HG03280 (cell line): ENCODE measurements at regions not wholly inside any gene's neighbourhood (a gene's known extent, or its start where the extent isn't known, plus 50 kb on each side); places are given as distances from the start of the nearest gene placed in this dataset.

Experiments used
- ATAC-seq: cut with Tn5 transposase; IDR thresholded peaks from one replicate; pipeline ENCODE4 v1.9.1; 2021; ENCODE audit warnings: mild to moderate bottlenecking, moderate library complexity; ENCODE audit not compliant: unreplicated experiment

DNA sequence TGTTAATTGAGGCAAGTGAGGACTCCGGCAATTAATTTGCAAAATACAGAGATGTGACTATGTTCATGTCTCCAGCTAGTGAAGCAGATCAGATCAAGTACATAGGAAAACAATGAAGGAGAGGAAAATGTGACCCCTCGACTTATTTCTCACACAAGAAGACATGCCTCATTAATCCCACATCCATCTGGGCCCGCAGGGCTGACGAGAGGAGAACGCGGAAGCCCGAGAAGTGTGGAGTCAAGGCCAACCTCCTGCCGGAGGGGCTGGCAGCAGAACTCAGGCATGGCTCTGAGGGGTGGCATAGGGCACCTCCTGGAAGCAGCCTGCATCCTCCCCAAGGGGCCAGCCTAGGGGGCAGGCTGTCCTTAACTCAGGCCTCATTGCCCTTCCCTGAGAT lies 54.4 kb downstream of the ZNF503 start:
- no peak for ATAC-seq

DNA sequence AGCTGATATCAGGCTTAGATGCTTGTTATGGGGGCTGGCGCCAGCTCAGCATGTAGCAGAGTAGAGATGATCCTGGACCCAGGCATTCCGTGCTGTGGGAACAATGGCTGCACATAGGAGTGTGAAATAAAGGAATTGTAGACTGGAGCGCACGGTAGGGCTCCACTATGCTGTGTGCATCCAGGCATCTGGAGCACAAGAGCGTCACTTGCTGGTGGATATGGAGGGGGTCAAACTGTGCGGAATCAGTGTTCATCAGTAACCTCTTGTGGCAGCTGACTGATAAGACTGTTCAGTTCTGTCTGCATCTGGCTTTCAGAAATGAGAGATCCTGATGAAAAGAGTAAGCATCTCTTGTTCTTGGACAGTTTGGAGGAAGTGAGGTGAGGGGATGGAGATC lies 55.8 kb downstream of the ZNF503 start:
- no peak for ATAC-seq

DNA sequence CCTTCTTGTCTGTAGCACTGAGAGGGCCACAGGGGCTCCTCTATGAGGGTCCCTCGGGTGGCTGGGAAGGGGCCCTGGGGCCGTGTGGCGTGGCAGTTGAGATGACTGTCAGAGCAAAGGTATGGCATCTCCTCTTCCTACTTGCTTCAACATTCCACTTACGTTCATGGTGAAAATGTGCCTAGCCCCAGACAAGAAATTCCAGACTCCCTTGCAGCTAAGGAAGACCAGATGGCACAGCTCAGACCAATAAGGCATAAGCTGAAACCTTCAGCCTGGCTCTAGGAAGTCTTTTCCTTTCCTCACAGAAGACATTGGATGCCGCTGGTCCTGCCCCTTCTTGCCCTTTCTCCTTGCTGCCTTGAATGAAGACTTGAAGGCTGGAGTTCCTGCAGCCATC lies 57.4 kb downstream of the ZNF503 start:
- ATAC-seq: no peak

DNA sequence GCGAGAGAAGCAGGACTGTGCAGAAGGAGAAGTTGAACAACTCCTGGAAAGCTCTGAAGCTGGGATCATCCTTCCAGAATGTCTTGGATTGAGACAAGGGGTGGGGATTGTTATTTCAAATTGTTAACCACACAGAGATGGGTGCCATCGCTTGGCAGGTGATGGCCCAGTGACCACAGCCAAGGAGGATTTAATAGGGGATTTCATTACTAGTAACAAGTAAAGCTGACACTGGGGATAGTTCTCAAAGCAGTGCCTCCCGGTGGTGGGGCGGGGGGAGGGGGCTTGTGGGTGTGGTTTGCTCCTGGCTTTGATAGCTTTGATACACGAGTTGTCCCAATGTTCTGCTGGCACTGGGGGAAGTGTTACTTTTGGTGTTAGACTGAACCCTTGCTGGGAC lies 59.2 kb downstream of the ZNF503 start:
- no peak for ATAC-seq

DNA sequence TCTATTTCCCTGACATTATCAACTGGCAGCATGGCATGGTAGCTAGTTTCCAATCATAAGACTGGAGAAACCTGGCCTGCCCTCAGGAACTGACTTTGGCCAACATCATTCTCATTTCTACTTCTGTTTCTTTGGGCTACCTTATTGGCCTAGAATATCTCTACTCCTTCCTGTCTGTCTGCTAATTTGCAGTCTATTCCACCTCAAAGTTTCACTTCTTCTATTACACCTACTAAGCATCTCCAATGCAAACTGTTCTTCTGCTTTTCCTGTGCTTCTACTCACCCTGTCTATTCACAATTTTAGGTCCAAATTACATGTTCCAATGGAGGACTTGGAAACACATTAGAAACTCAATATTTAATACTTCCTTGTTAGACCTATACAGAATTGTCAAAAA lies 65.6 kb downstream of the ZNF503 start:
- ATAC-seq: peak; percentile 81

DNA sequence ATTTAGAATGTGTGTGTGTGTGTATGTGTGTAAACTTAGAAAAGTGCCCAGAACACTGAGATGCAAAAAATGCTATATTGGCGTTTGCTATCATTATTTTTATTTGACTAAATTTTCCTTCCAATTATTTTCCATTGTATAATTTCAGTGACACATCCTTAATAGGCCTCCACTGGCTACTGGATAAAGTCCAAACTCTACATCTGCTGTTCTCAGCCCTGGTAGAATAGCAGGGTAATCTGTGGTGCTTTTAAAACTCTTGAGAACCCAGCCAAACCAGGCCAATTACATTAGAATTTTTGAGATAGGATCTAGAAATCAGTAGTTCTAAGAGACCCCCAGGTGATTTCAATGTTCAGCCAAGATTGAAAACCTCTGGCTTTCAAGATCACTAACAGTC lies 66.4 kb downstream of the ZNF503 start:
- no peak for ATAC-seq

DNA sequence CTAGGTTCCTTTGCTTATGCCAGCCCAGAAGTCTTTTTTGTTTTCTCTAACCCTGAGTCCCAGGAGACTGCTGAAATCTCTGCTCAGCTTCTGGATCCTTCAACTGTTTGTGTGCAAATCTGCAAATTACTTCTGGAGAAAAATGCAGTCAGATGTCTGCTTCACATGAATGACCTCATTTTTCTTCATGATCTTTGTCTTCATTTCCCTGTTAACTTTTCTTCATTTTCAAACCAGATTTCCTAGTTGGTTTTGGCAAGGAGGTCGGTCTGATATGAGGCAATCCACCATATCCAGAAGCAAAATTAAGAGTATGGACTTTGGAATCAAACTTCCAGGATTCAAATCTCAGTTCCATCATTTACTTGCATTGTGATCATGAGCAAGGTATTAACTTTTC lies 66.8 kb downstream of the ZNF503 start:
- no peak for ATAC-seq

DNA sequence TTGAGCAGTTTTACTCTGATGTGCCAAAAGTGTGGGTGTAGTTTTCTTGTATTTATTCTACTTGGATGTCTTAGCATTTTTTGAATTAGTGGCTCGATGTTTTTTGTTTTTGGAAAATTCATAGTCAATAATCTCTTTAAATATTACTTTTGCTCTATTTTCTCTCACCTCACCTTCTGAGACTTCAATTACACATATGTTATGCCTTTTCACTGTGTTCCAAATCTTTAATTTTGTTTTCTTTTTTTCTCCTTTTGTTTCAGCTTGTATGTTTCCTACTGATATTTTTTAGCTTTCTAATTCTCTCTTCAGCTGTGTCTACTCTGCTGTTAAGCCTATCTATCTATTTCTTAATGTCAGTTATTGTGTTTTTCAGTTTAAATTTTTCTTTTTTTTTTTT lies 69.5 kb downstream of the ZNF503 start:
- ATAC-seq: no peak

DNA sequence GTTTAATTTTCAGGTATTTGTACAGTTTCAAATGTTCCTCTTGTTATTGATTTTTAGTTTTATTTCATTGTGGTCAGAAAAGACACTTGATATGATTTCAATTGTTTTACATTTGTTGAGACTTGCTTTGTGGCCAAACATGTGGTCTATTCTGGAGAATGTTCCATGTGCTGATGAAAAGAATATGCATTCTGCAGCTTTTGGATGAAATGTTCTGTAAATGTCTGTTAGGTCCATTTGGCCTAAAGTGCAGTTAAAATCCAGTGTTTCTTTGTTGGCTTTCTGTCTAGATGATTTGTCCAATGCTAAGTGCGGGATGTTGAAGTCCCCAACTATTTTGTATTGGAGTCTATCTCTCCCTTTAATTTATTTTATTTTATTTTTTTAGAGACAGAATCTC lies 70.5 kb downstream of the ZNF503 start:
- no peak for ATAC-seq

DNA sequence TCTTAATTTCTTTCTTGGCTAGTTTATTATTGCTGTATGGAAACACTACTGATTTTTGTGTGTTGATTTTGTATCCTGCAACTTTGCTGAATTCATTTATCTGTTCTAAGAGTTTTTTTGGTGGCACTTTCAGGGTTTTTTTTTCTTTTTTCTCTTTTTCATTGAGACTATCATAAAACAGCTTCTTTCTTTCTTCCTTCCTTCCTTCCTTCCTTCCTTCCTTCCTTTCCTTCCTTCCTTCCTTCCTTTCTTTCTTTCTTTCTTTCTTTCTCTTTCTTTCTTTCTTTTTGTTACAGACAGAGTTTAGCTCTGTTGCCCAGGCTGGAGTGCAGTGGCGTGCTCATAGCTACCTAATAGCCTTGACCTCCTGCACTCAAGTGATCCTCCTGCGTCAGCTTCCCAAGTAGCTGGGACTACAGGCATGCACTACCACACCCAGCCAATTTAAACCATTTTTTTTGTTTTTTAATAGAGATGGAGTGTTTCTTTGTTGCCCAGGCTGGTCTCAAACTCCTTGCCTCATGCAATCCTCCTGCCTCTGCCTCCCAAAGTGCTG lies 72.3 kb downstream of the ZNF503 start:
- no peak for ATAC-seq

DNA sequence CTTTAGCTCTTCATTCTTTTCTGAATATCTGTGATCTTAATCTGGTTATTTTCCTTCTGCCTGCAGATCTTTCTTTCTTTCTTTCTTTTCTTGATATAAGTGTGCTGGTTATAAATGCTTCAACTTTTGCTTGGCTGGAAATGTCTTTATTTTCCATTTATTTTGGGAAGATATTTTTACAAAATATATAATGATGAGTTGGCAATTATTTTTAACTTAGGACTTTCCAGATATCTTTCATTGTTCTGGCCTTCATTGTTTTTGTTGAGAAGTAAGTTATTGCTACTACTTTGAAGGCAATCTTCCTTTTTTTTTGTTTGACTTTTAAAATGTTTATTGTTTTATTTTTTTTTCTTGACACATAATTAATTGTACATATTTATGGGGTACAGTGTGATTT lies 75.3 kb downstream of the ZNF503 start:
- ATAC-seq: no peak

DNA sequence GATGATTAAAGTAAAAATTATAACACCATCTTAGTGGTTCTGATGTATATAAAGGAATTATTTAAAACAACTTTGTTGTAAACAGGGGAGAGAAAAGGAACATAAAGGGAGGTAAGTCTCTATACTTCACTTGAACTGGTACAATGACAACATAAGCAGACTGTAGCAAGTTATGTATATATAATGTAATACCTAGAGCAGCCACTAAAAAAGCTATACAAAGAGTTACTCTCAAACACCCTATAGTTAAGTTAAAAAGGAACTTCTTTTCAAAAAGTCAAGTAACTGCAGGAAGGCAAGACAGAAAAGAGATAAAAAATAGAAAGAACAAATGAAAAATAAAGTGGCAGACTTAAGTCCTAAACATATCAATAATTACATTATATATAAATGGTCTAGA lies 82.3 kb downstream of the ZNF503 start:
- no peak for ATAC-seq

DNA sequence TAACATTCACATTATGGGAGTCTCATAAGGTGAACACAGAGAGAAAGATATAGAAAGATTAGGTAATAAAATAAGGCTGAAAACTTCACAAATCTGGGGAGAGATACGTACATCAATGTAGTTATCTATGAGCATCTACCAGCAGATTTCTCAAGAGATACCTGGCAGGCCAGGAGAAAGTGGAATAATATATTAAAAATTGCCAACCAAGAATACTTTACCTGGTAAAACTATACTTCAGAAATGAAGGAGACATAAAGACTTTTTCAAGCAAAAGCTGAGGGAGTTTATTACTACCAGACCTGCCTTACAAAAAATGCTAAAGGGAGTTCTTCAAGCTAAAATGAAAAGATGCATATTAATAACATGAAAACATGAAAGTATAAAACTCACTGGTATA lies 78.8 kb upstream of the COMTD1 start:
- ATAC-seq: no peak

DNA sequence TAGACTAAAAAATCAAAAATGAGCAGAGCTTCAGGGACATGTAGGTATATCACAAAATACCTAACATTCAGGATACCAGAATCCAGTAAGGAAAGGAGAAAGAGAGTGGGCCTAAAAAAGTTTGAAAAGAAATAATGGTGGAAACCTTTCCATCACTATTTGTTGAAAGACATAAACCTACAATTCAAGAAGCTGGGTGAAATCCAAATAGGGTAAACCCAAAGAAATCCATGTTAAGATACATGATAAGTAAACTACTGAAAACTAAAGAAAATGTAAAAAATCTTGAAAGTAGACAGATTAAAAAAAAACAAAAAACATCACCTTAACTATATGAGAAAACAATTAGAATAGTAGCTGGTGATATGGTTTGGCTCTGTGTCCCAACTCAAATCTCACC lies 76.7 kb upstream of the COMTD1 start:
- no peak for ATAC-seq

DNA sequence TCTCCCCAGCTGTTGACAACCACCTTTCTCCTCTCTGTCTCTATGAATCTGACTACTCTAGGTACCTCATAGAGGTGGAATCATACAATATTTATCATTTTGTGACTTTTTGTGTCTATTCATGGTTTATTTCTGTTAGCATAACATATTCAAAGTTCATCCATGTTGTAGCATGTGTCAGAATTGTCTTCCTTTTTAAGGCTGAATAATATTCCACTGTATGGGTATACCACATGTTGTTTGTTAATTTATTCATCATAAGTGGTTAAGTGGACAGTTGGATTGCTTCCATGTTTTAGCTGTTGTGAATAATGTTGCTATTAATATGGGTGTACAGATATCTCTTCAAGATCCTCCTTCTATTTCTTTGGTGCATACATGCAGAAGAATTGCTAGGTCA lies 69.9 kb upstream of the COMTD1 start:
- ATAC-seq: no peak

DNA sequence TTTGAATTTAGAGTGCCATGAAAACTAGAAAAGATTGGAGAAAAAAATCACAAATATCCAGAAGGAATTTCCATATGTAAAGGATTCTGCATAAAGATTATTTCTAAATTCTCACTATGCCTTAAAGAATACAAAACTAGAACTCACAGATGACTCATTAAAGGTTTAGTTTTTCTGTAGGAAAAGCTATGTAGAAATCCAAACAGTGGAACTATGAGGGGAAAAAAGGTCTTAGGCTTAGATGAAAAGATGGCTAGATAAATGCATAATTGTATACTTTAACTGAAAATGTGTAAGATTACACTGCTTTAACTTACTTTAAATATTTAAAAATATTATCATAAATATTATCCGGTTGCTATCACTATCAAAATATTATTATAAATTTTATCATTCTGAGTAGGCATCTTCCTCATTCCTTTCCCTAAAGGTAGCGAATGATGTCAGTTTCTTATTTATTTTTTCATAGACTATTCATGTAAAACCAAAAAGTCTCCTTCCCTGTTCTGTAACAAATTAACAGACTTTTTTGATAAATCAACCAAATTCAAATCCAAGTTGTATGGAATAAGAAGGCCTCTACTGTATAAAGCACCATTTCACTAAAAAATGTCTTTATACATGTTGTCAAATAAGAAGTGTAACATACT lies 69.1 kb upstream of the COMTD1 start:
- no peak for ATAC-seq

DNA sequence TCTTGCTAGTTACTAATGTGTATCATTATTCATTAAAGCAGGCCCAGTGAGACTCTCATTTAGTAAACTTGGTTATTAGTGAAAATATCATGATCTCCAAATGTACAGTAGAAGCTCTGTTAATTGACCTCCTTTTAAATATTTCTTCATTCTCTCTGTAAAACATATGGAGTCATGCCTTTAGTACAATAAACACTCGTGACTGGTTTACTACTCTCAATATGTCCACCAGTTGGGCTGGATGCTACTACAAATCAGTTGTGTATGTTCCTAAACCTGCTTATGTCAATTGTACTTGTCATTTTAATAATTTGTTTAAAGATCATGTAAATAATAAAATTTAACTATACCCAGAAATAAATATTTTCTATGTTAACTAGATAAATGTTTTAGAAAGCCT lies 68.6 kb upstream of the COMTD1 start:
- ATAC-seq: no peak

DNA sequence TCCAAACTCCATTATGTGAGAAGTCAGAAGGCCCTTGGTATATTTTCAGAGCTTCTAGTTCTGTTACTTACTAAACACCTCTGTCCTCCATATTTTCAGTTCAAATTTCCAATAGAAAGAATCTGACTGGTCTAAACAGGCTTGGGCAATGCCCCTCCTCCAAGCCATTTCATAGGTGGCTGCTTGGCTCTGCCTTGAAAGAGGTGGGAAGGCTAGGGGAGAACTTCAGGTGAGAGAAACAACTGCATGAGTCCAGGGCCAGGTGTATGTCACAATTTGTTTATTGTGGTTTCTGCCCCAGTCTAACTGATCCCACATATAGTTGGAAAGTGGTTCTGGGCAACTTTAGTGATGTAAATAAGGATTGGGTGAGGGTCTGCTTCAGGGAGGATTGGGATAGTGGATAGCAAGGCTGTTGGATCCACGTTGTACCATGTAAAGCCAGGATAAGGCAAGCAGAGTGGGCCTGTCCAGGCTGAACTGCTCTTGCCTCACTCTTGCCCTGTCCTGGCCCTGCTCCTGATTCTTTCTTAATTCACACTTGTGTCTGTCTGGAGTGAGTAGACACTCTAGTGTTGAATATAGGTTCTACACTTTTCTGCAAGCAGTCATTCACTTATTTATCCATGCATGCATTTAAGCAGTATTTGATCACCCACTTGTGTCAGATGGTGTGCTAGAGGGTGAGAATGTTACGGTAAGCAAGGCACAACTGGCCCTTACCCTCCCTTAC lies 67.5 kb upstream of the COMTD1 start:
- no peak for ATAC-seq

DNA sequence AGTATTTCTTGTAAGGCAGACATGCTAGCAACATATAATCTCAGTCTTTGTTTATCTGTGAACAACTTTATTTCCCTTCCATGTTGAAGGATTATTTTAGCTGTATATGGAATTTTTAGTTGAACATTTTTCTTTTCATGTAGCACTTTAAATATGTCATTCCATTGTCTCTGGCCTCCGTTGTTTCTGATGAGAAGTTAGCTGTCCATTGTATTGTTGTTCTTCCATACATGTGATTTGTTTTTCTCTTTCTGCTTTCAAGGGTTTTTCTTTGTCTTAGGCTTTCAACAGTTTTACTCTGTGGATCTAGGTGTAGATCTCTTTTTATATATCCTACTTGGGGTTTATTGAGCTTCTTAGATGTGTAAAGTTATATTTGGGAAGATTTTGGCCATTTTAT lies 66.3 kb upstream of the COMTD1 start:
- no peak for ATAC-seq

DNA sequence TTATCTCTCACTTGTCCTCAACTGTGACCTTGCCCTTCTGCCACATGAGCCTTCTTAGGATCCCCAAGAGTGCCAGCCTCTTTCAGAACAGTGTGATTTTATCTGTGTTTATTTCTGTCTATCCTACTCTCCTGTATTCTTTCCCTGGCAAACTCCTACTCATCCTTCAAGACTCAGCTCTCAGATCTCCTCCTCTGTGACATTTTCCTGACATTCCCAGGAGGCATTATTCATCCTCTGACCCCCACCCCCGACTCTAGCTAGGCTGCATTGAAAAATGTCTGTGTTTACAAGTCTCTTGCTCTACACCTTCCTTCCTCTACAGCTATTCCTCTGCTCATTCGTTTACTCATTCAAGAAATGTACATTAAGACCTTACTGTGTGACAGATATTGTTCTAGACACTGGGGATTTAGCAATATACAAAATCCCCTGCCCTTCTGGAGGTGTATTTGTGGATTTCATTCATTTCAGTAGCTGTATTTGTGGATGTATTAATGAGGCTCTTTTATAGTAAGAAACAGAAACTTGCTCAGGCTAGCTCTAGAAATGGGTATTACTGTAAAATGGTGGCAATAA lies 61.4 kb upstream of the COMTD1 start:
- ATAC-seq: no peak

DNA sequence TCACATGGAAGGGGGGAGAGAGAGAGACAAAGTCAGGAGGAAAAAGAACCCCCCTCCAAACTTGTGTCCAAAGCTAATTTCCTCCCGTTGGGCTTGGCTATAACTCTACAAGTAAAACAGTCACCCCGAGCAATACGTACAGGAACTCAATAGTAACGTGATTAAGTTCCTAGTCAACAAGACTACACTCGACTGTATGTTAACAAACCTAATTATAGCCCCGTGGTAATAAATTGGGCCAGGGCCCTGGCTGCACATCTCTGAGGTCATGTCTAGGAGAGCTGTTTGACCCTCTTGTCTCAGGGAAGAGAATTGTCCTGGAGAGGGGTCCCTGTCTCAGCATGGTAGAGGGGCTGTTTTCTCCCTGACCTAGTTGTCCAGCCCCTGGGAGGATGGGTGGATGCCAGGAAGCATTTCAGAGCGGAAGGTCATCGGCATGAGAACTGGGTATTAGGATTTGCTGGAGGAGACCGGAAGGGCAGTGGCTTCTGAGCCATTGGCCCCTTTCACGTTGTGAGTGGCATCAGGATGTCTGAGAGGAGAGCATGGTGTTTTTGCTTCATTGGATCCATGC lies 60.2 kb upstream of the COMTD1 start:
- ATAC-seq: no peak
